Amniotic epithelial cell (primary cell): ENCODE measurements at regions not wholly inside any gene's neighbourhood (a gene's known extent, or its start where the extent isn't known, plus 50 kb on each side); places are given as distances from the start of the nearest gene placed in this dataset.
"Not testable (repeated sequence)": the region's sequence is repeated elsewhere in the genome, so short reads cannot be mapped to it uniquely, and the experiment has no call there.

Experiments used
- DNase-seq: peaks from one replicate; pipeline ENCODE4 v3.0.0-alpha.2; 2010; ENCODE audit warnings: low read depth

GRCh38 chr5:158602981-158603380 lies 496.7 kb downstream of the EBF1 start:
- no peak for DNase-seq

- no peak for DNase-seq
Observed at GRCh38 chr5:158601118-158601517, 498.6 kb downstream of the EBF1 start.

GRCh38 chr5:158600679-158601078 lies 499.0 kb downstream of the EBF1 start:
- no peak for DNase-seq

- DNase-seq, result no peak
Observed at GRCh38 chr5:158599157-158599556, 500.6 kb downstream of the EBF1 start.

- DNase-seq, result no peak
Observed at GRCh38 chr5:158594595-158595242, 505.0 kb downstream of the EBF1 start.

- no peak for DNase-seq
Observed at GRCh38 chr5:158593925-158594324, 505.8 kb downstream of the EBF1 start.

GRCh38 chr5:158591301-158591863 lies 508.3 kb downstream of the EBF1 start:
- no peak for DNase-seq

- no peak for DNase-seq
Observed at GRCh38 chr5:158590746-158591300, 508.9 kb downstream of the EBF1 start.

- no peak for DNase-seq
Observed at GRCh38 chr5:158589939-158590338, 509.8 kb downstream of the EBF1 start.

GRCh38 chr5:158588617-158589016 lies 511.1 kb downstream of the EBF1 start:
- DNase-seq, result no peak

GRCh38 chr5:158586054-158586453 lies 513.7 kb downstream of the EBF1 start:
- no peak for DNase-seq

GRCh38 chr5:158582669-158583068 lies 517.0 kb downstream of the EBF1 start:
- not testable (repeated sequence) for DNase-seq

GRCh38 chr5:158573829-158574228 lies 525.9 kb downstream of the EBF1 start:
- no peak for DNase-seq

- DNase-seq, result no peak
Observed at GRCh38 chr5:158570502-158570901, 529.2 kb downstream of the EBF1 start.

- no peak for DNase-seq
Observed at GRCh38 chr5:158569534-158569933, 530.2 kb downstream of the EBF1 start.

- DNase-seq, result no peak
Observed at GRCh38 chr5:158565017-158565789, 534.5 kb downstream of the EBF1 start.

- DNase-seq, result no peak
Observed at GRCh38 chr5:158563760-158564390, 535.8 kb downstream of the EBF1 start.

GRCh38 chr5:158561562-158562190 lies 538.0 kb downstream of the EBF1 start:
- DNase-seq, result no peak

GRCh38 chr5:158560170-158560569 lies 539.5 kb downstream of the EBF1 start:
- DNase-seq, result no peak

GRCh38 chr5:158559643-158560042 lies 540.1 kb downstream of the EBF1 start:
- no peak for DNase-seq

- DNase-seq, result no peak
Observed at GRCh38 chr5:158559066-158559465, 540.6 kb downstream of the EBF1 start.

GRCh38 chr5:158553962-158554336 lies 545.8 kb downstream of the EBF1 start:
- no peak for DNase-seq
